Fibroblast of skin of left biceps (primary cell): ENCODE measurements at regions not wholly inside any gene's neighbourhood (a gene's known extent, or its start where the extent isn't known, plus 50 kb on each side); places are given as distances from the start of the nearest gene placed in this dataset.

Experiments
- DNase-seq, 2 experiments: peaks; one replicate each; pipeline ENCODE4 v3.0.0-alpha.2; 2013; ENCODE audit warnings: low read depth in 2 of 2

GRCh38 chr1:61523893-61524605, 200.9 kb downstream of the TM2D1 start:
- peak; percentile 30 to 32 for DNase-seq

- DNase-seq: no peak
Observed at GRCh38 chr1:61523229-61523628, 201.7 kb downstream of the TM2D1 start.

- DNase-seq: no peak
Observed at GRCh38 chr1:61520401-61520800, 204.5 kb downstream of the TM2D1 start.

GRCh38 chr1:61519631-61520030, 205.3 kb downstream of the TM2D1 start:
- no peak for DNase-seq

GRCh38 chr1:61518670-61519400, 206.1 kb downstream of the TM2D1 start:
- no peak for DNase-seq

GRCh38 chr1:61517345-61517744, 207.6 kb downstream of the TM2D1 start:
- DNase-seq: no peak

- DNase-seq: no peak
Observed at GRCh38 chr1:61515096-61515495, 209.8 kb downstream of the TM2D1 start.
